Type B pancreatic cell (in vitro differentiated cells): ENCODE measurements at regions not wholly inside any gene's neighbourhood (a gene's known extent, or its start where the extent isn't known, plus 50 kb on each side); places are given as distances from the start of the nearest gene placed in this dataset.

Experiments
- DNase-seq: peaks from one replicate; pipeline ENCODE4 v3.0.0; 2021; ENCODE audit warnings: mixed read lengths; ENCODE audit not compliant: unreplicated experiment; ENCODE audit errors: extremely low spot score
- H3K27ac Mint-ChIP-seq: 2 replicates; pipeline ENCODE4 v1.8.0; 2021; ENCODE audit warnings: mild to moderate bottlenecking, mixed read lengths
- H3K27me3 Mint-ChIP-seq: 2 replicates; pipeline ENCODE4 v1.8.0; 2021; ENCODE audit warnings: mixed read lengths
- H3K36me3 Mint-ChIP-seq: 2 replicates; pipeline ENCODE4 v1.8.0; 2021; ENCODE audit warnings: mixed read lengths
- H3K4me1 Mint-ChIP-seq: one replicate; pipeline ENCODE4 v1.8.0; 2021; ENCODE audit warnings: mixed read lengths; ENCODE audit not compliant: unreplicated experiment
- H3K4me3 Mint-ChIP-seq: 2 replicates; pipeline ENCODE4 v1.8.0; 2021; ENCODE audit warnings: mild to moderate bottlenecking, mixed read lengths
- H3K9me3 Mint-ChIP-seq: 2 replicates; pipeline ENCODE4 v1.8.0; 2021; ENCODE audit warnings: mixed read lengths
- TF ChIP-seq, protein P1 (sequence below): fragments of 200-600 bp; sonication (generic); conservative IDR thresholded peaks from 2 replicates; pipeline ENCODE4 v1.5.0; 2021; ENCODE audit warnings: antibody characterized with exemption, mild to moderate bottlenecking

DNA sequence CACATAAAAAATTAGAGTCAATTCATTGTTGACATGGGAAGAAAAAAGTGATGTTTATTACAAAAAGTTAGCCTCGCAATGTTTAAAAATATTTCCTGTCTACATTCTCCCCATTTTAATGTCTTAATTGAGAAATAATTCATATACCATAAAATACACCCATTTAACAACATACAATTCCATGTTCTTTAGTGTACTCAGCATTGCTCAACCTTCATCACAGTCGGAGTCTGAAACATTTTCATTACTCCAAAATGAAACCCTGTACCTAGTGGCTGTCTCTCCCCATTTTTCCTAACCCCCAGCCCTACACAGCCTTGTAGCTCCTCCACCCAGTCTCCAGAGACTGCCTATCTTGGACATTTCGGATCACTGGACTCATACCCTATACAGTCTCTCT lies 103.9 kb upstream of the CBLN2 start:
- no peak for DNase-seq
- Mint-ChIP-seq H3K27ac (no peak overlapping the region), H3K36me3 (no peaks in the 10 kb centered on the region), H3K4me3 (no peak overlapping the region), H3K9me3 (no peaks in the 10 kb centered on the region), H3K4me1 (no peaks in the 10 kb centered on the region), H3K27me3 (peaks cover 14% of the 10 kb centered on the region)
- TF ChIP-seq, protein P1, sequence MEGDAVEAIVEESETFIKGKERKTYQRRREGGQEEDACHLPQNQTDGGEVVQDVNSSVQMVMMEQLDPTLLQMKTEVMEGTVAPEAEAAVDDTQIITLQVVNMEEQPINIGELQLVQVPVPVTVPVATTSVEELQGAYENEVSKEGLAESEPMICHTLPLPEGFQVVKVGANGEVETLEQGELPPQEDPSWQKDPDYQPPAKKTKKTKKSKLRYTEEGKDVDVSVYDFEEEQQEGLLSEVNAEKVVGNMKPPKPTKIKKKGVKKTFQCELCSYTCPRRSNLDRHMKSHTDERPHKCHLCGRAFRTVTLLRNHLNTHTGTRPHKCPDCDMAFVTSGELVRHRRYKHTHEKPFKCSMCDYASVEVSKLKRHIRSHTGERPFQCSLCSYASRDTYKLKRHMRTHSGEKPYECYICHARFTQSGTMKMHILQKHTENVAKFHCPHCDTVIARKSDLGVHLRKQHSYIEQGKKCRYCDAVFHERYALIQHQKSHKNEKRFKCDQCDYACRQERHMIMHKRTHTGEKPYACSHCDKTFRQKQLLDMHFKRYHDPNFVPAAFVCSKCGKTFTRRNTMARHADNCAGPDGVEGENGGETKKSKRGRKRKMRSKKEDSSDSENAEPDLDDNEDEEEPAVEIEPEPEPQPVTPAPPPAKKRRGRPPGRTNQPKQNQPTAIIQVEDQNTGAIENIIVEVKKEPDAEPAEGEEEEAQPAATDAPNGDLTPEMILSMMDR, result no peak

DNA sequence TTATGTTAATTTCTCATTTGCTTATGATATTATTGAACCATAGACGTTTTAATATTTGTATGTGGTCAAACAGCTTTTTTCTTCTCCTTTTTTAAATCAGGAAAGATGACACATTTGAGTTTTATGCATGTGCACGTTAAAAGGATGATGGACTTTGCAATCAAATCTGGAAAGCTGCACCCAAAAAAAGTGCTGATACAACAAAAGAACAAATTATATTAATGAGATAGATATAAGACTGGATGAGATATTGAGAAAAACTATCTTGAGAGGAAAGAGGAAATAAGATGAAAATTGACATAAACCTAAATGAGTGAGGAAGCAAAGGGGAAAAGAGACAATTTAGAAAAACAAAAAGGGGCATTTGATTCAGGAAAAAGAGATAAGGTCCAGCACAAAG lies 96.4 kb upstream of the CBLN2 start:
- Mint-ChIP-seq H3K27me3 (peaks cover 10% of the 10 kb centered on the region), H3K4me3 (no peak overlapping the region), H3K9me3 (no peaks in the 10 kb centered on the region), H3K36me3 (no peaks in the 10 kb centered on the region), H3K4me1 (no peaks in the 10 kb centered on the region), H3K27ac (no peak overlapping the region)
- no peak for DNase-seq
- TF ChIP-seq, protein P1, result no peak

DNA sequence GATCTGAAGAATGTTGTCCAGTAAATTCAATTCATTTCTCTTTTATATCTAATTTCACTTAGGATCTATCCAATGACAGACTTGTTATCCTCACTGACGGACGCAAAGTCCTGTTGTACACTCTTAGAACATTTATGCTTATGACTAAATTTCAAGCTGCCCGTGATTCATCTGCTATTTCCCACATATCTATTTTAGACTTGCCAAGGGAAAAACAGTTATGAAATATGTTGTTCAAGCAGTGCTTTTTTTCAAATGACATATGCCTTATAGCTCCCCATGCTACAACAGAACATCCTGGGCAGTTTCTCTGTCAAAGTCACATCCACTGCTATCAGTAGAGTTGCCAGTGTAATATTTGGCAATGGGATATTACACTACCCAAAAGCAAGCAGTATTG lies 94.2 kb upstream of the CBLN2 start:
- TF ChIP-seq, protein P1, result no peak
- no peak overlapping the region for H3K27ac Mint-ChIP-seq
- no peak for DNase-seq
- H3K36me3 Mint-ChIP-seq, result no peaks in the 10 kb centered on the region
- peaks cover 7% of the 10 kb centered on the region for H3K27me3 Mint-ChIP-seq
- H3K4me3 Mint-ChIP-seq, result no peak overlapping the region
- no peaks in the 10 kb centered on the region for H3K9me3 Mint-ChIP-seq
- no peaks in the 10 kb centered on the region for H3K4me1 Mint-ChIP-seq

DNA sequence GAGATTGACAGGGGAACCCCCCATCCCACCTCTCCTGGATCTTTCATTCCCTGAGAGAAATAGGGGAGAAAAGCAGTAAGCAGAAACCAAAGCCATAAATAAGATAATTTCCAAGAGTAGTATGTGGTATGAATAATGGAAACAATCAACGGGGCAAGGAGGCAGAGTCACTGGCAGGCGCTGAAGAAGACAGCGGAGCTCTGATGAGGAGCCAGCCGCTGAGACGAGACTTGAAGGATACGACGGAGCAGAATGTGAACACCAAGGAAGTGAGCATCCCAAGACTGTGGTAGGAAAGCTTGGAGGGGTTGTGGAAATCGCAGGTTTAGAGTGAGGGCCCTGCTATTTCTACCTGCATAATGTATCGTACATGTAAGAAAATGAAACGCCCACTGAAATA lies 93.6 kb upstream of the CBLN2 start:
- TF ChIP-seq, protein P1, result no peak
- no peak overlapping the region for H3K27ac Mint-ChIP-seq

DNA sequence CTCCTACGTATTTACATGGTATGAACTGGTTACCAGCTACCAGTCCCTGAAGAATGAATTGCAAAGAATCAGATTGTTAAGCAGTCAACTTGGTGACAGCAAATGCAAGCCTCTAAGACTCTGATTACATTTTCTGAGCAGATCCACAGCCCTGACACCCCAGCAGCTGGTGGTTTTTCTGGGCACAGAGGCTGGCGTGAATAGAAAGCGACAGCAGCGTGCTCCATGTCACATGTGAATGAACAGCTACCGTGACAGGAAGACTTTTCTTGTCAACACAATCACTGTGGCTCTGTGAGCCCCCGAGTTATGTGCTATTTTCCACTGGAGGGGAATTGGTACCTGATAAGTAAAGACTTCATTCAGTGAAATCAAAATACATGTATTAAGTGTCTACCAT lies 93.2 kb upstream of the CBLN2 start:
- Mint-ChIP-seq H3K27ac (no peak overlapping the region), H3K9me3 (no peaks in the 10 kb centered on the region), H3K4me3 (no peak overlapping the region), H3K4me1 (no peaks in the 10 kb centered on the region), H3K36me3 (no peaks in the 10 kb centered on the region), H3K27me3 (peaks cover 7% of the 10 kb centered on the region)
- DNase-seq, result no peak
- TF ChIP-seq, protein P1, result no peak

More for the DNA sequence above, 93.6 kb upstream of the CBLN2 start:
- H3K27me3 Mint-ChIP-seq, result peaks cover 7% of the 10 kb centered on the region
- H3K9me3 Mint-ChIP-seq, result no peaks in the 10 kb centered on the region
- no peak overlapping the region for H3K4me3 Mint-ChIP-seq
- no peaks in the 10 kb centered on the region for H3K4me1 Mint-ChIP-seq
- no peaks in the 10 kb centered on the region for H3K36me3 Mint-ChIP-seq
- DNase-seq, result no peak

DNA sequence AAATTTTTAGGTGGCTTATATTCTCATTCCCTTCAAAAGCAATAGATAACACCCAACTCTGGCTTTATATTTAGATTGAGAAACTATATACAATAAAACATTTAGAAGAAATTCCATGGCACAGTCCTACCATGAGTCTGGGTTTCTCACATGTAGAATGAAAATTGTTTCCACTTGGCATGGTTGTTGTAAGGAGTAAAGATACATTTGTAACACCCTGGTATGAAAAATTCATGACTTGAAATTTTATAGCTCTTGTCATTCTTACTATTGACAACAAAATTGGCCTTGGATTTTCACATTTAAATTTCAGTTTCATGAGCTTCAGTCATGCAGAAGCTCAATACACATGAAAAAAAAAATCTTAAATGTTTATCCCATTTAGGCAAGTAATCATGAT lies 92.5 kb upstream of the CBLN2 start:
- no peak for DNase-seq
- H3K27ac Mint-ChIP-seq, result no peak overlapping the region
- H3K4me1 Mint-ChIP-seq, result no peaks in the 10 kb centered on the region
- peaks cover 7% of the 10 kb centered on the region for H3K27me3 Mint-ChIP-seq
- H3K9me3 Mint-ChIP-seq, result no peaks in the 10 kb centered on the region
- no peak overlapping the region for H3K4me3 Mint-ChIP-seq
- H3K36me3 Mint-ChIP-seq, result no peaks in the 10 kb centered on the region
- TF ChIP-seq, protein P1, result no peak
